Thymus (tissue), 11 donors: ENCODE measurements at regions not wholly inside any gene's neighbourhood (a gene's known extent, or its start where the extent isn't known, plus 50 kb on each side); places are given as distances from the start of the nearest gene placed in this dataset.

Source experiments
- DNase-seq, 9 donors: peaks; one replicate each; pipeline ENCODE4 v3.0.0-alpha.2; 2013; ENCODE audit warnings: low spot score in 9 of 9, low read depth in 6 of 9, missing footprints in 1 of 9
- H3K27ac ChIP-seq, 2 donors: one replicate each; pipeline ENCODE4 v1.5.1; 2013; ENCODE audit warnings: control low read depth in 1 of 2, low read depth in 1 of 2, low read length in 1 of 2, mild to moderate bottlenecking in 1 of 2, moderate library complexity in 1 of 2
- H3K27me3 ChIP-seq, 2 donors: one replicate each; pipeline ENCODE4 v1.5.1; 2013; ENCODE audit warnings: low read length in 1 of 2; ENCODE audit not compliant: control insufficient read depth in 2 of 2, insufficient read depth in 1 of 2
- H3K36me3 ChIP-seq, 2 donors: one replicate each; pipeline ENCODE4 v1.5.1; 2013; ENCODE audit warnings: low read length in 1 of 2, mild to moderate bottlenecking in 1 of 2, moderate library complexity in 1 of 2; ENCODE audit not compliant: control insufficient read depth in 2 of 2, insufficient read depth in 2 of 2
- H3K4me1 ChIP-seq, 2 donors: one replicate each; pipeline ENCODE4 v1.5.1; 2013; ENCODE audit warnings: low read length in 2 of 2; ENCODE audit not compliant: control insufficient read depth in 2 of 2, insufficient read depth in 2 of 2
- H3K4me3 ChIP-seq, 2 donors: one replicate each; pipeline ENCODE4 v1.5.1; 2013; ENCODE audit warnings: low read length in 2 of 2, control low read depth in 1 of 2, mild to moderate bottlenecking in 1 of 2
- H3K9me3 ChIP-seq, 2 donors: one replicate each; pipeline ENCODE4 v1.5.1; 2013; ENCODE audit warnings: low read length in 1 of 2, mild to moderate bottlenecking in 1 of 2; ENCODE audit not compliant: control insufficient read depth in 2 of 2, insufficient read depth in 1 of 2
- WGBS: extraction: QIAGEN DNeasy Blood & Tissue Kit; methylation state at CpG from one replicate; pipeline ENCODE4 v1.1.7; 2013; 5-methylcytosine and 5-hydroxymethylcytosine counted together
- donor health status: healthy.

- no peaks in the 10 kb centered on the region for H3K9me3 ChIP-seq
- peaks cover 38 to 86% of the 10 kb centered on the region in 2 donors for H3K4me1 ChIP-seq
- H3K36me3 ChIP-seq = no peaks in the 10 kb centered on the region
- no peak overlapping the region for H3K4me3 ChIP-seq
- peak overlapping the region; percentile 36 to 65 for H3K27ac ChIP-seq
- DNase-seq = no peak
- WGBS = 71% methylated on average over 12 of the region's 12 CpGs
- H3K27me3 ChIP-seq = peaks cover 0 to 15% of the 10 kb centered on the region in 2 donors
Measured at GRCh38 chr21:38990424-38990794, 184.7 kb downstream of the ETS2 start.

GRCh38 chr21:38989745-38990423, 184.2 kb downstream of the ETS2 start:
- no peak overlapping the region for H3K4me3 ChIP-seq
- no peak for DNase-seq
- no peaks in the 10 kb centered on the region for H3K9me3 ChIP-seq
- peak overlapping the region; percentile 36 to 77 for H3K27ac ChIP-seq
- peaks cover 43 to 86% of the 10 kb centered on the region in 2 donors for H3K4me1 ChIP-seq
- WGBS = 50% methylated on average over 17 of the region's 17 CpGs
- H3K27me3 ChIP-seq = peaks cover 0 to 15% of the 10 kb centered on the region in 2 donors
- no peaks in the 10 kb centered on the region for H3K36me3 ChIP-seq

DNA sequence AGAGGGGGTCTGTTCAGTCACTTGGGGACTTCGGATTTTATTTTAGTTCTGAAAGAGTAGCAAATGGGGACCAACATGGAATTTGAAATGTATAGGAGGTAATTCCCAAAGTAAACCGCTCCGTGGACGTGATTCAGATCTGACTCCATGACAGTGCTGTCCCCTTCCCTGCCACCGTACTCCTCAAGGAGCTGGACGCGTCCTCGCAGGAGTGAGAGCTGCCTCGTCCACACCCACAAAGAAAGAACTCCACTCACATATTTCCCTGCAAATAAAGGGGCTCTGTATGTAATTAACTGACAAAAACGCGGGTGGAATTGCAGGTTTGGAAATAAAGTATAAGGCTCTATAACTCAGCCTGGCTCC, 183.6 kb downstream of the ETS2 start:
- peaks cover 48 to 87% of the 10 kb centered on the region in 2 donors for H3K4me1 ChIP-seq
- no peak for DNase-seq
- H3K27me3 ChIP-seq = peaks cover 0 to 15% of the 10 kb centered on the region in 2 donors
- 89% methylated on average over 11 of the region's 11 CpGs for WGBS
- H3K27ac ChIP-seq = peak overlapping the region; percentile 67 to 77
- H3K9me3 ChIP-seq = no peaks in the 10 kb centered on the region
- no peaks in the 10 kb centered on the region for H3K36me3 ChIP-seq
- no peak overlapping the region for H3K4me3 ChIP-seq

DNA sequence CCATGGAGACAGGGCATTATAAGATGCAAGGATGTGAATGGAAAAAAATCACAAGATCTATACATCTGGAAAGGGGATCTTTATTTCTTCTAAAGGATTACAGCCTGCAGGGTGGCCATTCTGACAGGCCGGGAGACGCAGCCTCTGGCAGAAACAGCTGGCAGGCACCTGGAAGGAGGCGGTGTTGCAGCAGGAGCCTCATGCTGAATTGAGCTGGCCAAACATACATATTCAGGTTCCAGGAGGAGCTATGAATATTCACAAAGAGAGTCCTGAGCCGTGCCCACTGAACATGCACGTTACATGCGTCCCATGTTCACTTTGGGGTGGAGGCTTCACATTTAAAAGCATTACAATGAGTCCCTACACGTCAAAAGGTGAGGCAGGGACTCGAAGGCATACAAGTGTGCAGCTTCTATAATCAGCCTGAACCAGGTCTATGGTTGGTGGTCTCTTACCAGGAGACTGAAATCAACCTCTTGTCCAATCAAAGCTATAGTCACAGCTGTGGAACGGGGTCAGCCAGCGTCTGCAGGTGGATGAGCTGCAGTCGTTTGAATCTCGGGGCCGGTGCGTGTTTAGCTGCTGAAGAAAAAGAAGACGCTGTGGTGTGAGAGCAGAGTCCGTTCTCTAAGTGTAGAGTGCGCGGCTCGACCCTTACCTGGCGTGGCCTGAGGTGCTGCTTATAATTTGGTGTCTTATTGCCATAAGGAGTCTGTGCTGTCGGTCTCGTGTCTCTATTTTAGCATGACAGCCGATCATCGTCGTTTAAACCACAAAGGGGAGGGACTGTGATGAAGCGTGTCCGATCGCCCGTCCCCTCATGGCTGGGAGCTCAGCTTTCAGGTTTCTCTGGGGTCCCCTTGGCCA, 183.0 kb downstream of the ETS2 start:
- H3K9me3 ChIP-seq = no peaks in the 10 kb centered on the region
- peak in 2 of 9 donors; percentile 40 to 65 for DNase-seq
- peaks cover 0 to 15% of the 10 kb centered on the region in 2 donors for H3K27me3 ChIP-seq
- H3K27ac ChIP-seq = peak overlapping the region; percentile 67 to 77
- no peaks in the 10 kb centered on the region for H3K36me3 ChIP-seq
- H3K4me3 ChIP-seq = no peak overlapping the region
- peaks cover 53 to 88% of the 10 kb centered on the region in 2 donors for H3K4me1 ChIP-seq
- WGBS = 35% methylated on average over 29 of the region's 29 CpGs

DNA sequence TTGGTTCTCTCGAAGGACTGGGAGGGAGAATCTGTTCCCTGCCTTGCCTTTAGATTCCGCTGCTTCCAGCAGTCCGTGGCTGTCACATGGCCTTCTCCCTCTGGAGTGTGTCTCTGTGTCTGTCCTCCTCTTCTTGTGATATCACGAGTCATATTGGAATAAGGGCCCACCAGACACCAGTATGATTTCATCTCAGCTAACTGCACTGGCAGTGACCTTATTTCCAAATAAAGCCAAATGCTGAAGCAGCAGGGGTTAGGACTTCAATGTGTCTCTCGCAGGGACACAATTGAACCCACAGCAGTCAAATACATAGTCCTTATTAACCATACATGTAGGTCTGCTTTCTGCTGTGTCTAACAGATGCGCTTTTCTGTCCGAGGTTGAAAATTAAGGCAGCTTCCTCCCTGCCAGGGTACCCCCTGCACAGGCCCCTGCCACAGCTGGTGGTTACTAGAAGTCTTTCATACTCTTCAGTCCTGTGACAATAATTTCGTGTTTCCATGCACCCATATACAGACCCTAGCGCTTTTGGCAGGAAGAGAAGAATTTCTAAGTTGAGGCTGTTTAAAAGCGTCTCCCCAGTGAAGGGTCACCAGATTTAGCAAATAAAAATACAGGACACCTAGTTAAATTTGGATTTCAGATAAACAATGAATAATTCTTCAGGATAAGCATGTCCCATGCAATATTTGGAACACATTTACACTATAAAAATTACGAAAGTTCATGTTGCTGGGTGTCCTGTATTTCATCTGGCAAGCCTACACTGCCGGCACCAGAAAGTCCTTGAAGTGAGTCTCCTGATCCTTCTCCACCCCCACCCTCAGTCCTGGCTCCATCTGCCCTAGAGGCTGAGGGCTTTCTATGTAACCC, 182.1 kb downstream of the ETS2 start:
- Histone ChIP-seq H3K36me3 (no peaks in the 10 kb centered on the region), H3K27ac (peak overlapping the region in 1 of 2 donors; percentile 77), H3K9me3 (peaks cover 0 to 2% of the 10 kb centered on the region in 2 donors), H3K4me3 (no peak overlapping the region), H3K27me3 (peaks cover 0 to 15% of the 10 kb centered on the region in 2 donors), H3K4me1 (peaks cover 53 to 88% of the 10 kb centered on the region in 2 donors)
- peak in 1 of 9 donors; percentile 54 for DNase-seq
- WGBS = 51% methylated on average over 12 of the region's 12 CpGs

- 83% methylated on average over 13 of the region's 13 CpGs for WGBS
- H3K36me3 ChIP-seq = no peaks in the 10 kb centered on the region
- peaks cover 0 to 15% of the 10 kb centered on the region in 2 donors for H3K27me3 ChIP-seq
- peaks cover 53 to 86% of the 10 kb centered on the region in 2 donors for H3K4me1 ChIP-seq
- peaks cover 0 to 4% of the 10 kb centered on the region in 2 donors for H3K9me3 ChIP-seq
- peak overlapping the region in 1 of 2 donors; percentile 2 for H3K4me3 ChIP-seq
- peak overlapping the region in 1 of 2 donors; percentile 77 for H3K27ac ChIP-seq
- DNase-seq = no peak
Measured at GRCh38 chr21:38986806-38987632, 181.3 kb downstream of the ETS2 start.

- Histone ChIP-seq H3K27me3 (peaks cover 0 to 15% of the 10 kb centered on the region in 2 donors), H3K9me3 (peaks cover 0 to 4% of the 10 kb centered on the region in 2 donors), H3K27ac (peak overlapping the region; percentile 6 to 70), H3K4me3 (no peak overlapping the region), H3K36me3 (no peaks in the 10 kb centered on the region), H3K4me1 (peaks cover 56 to 85% of the 10 kb centered on the region in 2 donors)
- 97% methylated on average over 5 of the region's 5 CpGs for WGBS
- no peak for DNase-seq
Measured at GRCh38 chr21:38986406-38986805, 180.7 kb downstream of the ETS2 start.
